GM13977 (cell line): ENCODE measurements at regions not wholly inside any gene's neighbourhood (a gene's known extent, or its start where the extent isn't known, plus 50 kb on each side); places are given as distances from the start of the nearest gene placed in this dataset.

ENCODE experiments used
- DNase-seq: peaks from one replicate; pipeline ENCODE4 v3.0.0; 2012; ENCODE audit warnings: low spot score
- in situ Hi-C: fragments of 300-500 bp; cut with MboI; formaldehyde crosslinking; loops from one replicate; pipeline ENCODE4 v1.12.0; 2022; ENCODE audit warnings: low sequenced_read_pairs, low pct_unique_long_range_greater_than_20kb, mixed read lengths, inconsistent platforms; ENCODE audit not compliant: unreplicated experiment
- TF ChIP-seq, protein P1 (sequence below): IDR thresholded peaks from 2 replicates; pipeline ENCODE4 v1.5.1; 2012; ENCODE audit warnings: mild to moderate bottlenecking, control low read depth; ENCODE audit not compliant: insufficient read depth; ENCODE audit errors: extremely low read depth, missing control alignments

DNA sequence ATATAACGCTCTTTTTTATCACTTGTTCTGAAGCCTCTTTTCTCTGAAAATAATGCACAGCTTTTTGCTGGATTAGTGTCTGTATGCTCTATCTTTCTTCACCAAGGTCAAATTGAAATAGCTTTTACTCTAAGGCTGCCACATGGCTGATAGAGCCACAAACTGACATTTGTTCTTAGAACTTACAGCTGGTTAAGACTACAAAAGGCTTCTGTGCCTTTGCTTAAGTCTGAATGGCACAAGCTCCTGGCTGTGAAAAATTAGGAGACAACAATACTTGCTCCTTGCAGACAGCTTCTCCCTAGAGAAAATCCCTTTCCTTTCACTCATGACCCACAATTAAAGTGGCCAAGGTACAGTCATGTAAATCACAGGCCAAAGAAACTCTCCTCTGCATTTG is 515.3 kb downstream of the DSC3 start:
- in situ Hi-C loops = no loop called here
- TF ChIP-seq, protein P1, sequence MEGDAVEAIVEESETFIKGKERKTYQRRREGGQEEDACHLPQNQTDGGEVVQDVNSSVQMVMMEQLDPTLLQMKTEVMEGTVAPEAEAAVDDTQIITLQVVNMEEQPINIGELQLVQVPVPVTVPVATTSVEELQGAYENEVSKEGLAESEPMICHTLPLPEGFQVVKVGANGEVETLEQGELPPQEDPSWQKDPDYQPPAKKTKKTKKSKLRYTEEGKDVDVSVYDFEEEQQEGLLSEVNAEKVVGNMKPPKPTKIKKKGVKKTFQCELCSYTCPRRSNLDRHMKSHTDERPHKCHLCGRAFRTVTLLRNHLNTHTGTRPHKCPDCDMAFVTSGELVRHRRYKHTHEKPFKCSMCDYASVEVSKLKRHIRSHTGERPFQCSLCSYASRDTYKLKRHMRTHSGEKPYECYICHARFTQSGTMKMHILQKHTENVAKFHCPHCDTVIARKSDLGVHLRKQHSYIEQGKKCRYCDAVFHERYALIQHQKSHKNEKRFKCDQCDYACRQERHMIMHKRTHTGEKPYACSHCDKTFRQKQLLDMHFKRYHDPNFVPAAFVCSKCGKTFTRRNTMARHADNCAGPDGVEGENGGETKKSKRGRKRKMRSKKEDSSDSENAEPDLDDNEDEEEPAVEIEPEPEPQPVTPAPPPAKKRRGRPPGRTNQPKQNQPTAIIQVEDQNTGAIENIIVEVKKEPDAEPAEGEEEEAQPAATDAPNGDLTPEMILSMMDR = no peak
- DNase-seq = no peak

DNA sequence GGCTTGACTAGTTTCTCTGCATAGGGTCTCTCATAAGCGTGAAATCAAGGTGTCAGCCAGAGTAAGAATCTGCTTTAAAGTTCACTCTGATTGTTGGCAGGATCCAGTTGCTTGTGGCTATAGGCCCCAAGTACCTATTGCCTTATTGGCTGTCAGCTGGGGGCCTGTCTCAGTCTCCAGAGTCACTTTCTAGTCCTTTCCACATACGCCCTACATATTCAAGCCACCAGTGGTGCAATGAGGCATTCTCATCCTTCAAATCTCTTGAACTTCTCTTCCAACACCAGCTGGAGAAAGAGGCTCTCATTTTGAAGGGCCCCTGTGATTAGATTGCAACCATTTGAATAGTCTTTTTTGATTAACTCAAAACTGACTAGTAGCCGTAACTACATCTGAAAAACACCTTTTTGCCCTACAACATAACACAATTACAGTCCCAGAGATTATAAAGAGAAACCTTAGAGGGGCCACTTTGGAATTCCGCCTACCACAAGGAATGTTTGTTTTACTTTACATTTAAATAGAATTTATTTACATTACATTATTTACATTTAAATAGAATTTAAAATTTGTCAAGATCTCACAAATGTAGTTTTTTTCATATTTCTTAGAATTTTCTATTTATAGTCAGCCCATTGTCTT is 520.1 kb downstream of the DSC3 start:
- TF ChIP-seq, protein P1 = no peak
- in situ Hi-C loops = no loop called here
- DNase-seq = no peak

DNA sequence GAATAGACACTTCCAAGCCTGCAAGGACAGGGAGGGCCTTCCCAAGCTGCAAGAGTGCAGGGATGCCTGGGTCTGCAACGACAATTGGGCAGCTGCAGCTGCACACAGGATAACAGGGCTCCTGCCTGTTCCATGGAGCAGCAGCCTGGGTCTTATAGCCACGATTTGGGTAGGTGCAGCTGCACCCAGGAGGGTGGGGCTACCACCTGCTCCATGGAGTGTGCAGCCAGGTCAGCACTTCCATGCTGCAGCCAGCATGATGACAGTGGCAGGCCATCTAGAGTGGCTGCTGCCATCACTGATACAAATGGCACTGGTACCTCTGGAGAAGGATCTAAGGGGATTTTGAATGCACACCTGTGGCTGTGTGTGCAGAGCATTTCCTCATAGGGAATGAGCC is 528.5 kb downstream of the DSC3 start:
- TF ChIP-seq, protein P1 = no peak
- in situ Hi-C loops = no loop called here
- DNase-seq = no peak

GRCh38 chr18:30512872-30513271 is 529.7 kb downstream of the DSC3 start:
- in situ Hi-C loops = no loop called here
- no peak for DNase-seq
- TF ChIP-seq, protein P1 = no peak

GRCh38 chr18:30510882-30511281 is 531.7 kb downstream of the DSC3 start:
- TF ChIP-seq, protein P1 = no peak
- in situ Hi-C loops = no loop called here
- no peak for DNase-seq

GRCh38 chr18:30501594-30501993 is 540.9 kb downstream of the DSC3 start:
- in situ Hi-C loops = no loop called here
- TF ChIP-seq, protein P1 = no peak
- no peak for DNase-seq
